K562 (cell line): ENCODE measurements at regions not wholly inside any gene's neighbourhood (a gene's known extent, or its start where the extent isn't known, plus 50 kb on each side); places are given as distances from the start of the nearest gene placed in this dataset.

Source experiments
- BCLAF1 ChIP-seq, 2 experiments: fragments of 450-650 bp in 1 of 2; IDR thresholded peaks; 2 replicates each; pipeline ENCODE4 v1.6.1; 2011 to 2017; ENCODE audit warnings: low read depth in 2 of 2, antibody characterized with exemption in 1 of 2, borderline replicate concordance in 1 of 2, low read length in 1 of 2, mild to moderate bottlenecking in 1 of 2, mixed read lengths in 1 of 2; ENCODE audit not compliant: control insufficient read depth in 1 of 2
- CREB3L1 ChIP-seq: fragments of 450-650 bp; IDR thresholded peaks from 2 replicates; pipeline ENCODE4 v1.6.1; 2014; ENCODE audit warnings: low read depth, mild to moderate bottlenecking, moderate library complexity, borderline replicate concordance
- HMGN3 ChIP-seq: IDR thresholded peaks from 2 replicates; pipeline ENCODE4 v1.6.1; 2011; ENCODE audit warnings: borderline replicate concordance, low read depth, mild to moderate bottlenecking, mixed read lengths, low read length; ENCODE audit not compliant: insufficient read length; ENCODE audit errors: extremely low read depth
- NCOA6 ChIP-seq: fragments of 450-650 bp; IDR thresholded peaks from 2 replicates; pipeline ENCODE4 v1.6.1; 2017; ENCODE audit warnings: mild to moderate bottlenecking
- NR2C1 ChIP-seq, 2 experiments: fragments of 450-650 bp; IDR thresholded peaks; 2 replicates each; pipeline ENCODE4 v1.6.1; 2017; ENCODE audit warnings: mild to moderate bottlenecking in 2 of 2, antibody characterized with exemption in 1 of 2, inconsistent platforms in 1 of 2, missing compliant biosample characterization in 1 of 2, missing genetic modification characterization in 1 of 2
- REST ChIP-seq, 2 experiments: fragments of 450-650 bp; formaldehyde crosslinking in 1 of 2; IDR thresholded peaks; 2 replicates each; pipeline versions ENCODE4 v1.4.0 to v1.6.1; 2014 to 2020; ENCODE audit warnings: mild to moderate bottlenecking in 2 of 2, borderline replicate concordance in 1 of 2, low read depth in 1 of 2
- TAL1 ChIP-seq: fragments of 450-650 bp; IDR thresholded peaks from 2 replicates; pipeline ENCODE4 v1.6.1; 2016; ENCODE audit warnings: mild to moderate bottlenecking
- TBP ChIP-seq: optimal IDR thresholded peaks from 2 replicates; pipeline ENCODE3; 2011; ENCODE audit warnings: low read depth, low read length, improper control_type of control experiment
- ZKSCAN8 ChIP-seq: fragments of 200-800 bp; sonication (Bioruptor generic); IDR thresholded peaks from 2 replicates; pipeline ENCODE4 v1.6.1; 2016; ENCODE audit warnings: missing genetic modification characterization, missing compliant biosample characterization
- TF ChIP-seq, protein P1 (sequence below): sonication (generic); formaldehyde crosslinking; IDR thresholded peaks from 2 replicates; pipeline ENCODE4 v1.8.0; 2022; ENCODE audit warnings: missing genetic modification reagents, mild to moderate bottlenecking, borderline replicate concordance

DNA sequence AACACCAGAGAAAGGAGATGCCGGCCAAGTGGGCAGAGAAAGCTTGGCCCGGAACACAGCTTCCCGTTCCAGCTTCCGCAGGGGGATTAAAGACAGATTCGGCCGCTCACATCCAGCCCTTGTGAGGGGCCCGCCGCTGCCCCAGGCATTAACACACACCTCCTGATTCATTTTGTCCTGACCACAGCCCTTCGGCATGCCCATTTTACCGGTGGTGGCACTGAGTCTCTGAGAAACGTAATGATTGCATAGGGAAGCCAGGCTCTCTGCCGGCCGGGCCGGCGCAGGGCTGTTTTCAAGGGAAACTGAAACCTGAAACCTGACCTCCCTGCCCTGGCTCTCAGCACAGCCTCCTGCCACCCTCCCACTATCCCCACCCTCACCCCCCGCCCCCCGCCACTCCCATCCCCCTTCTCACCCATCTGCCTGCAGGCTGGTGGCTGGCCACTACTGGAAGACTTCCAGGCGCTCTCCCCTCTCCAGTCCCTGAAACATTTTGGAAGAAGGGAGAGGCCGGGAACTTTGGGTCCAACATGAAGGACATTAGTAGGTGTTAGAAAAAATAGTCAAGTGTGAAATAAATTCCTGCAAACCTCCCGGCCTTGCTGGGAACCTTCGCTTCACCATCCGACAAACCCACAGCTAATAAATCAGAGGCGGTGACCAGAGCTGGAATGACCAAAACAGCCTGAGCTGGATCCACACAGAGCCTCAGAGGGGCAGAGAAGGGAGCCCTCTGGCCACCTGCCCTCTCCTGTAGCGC lies 83.5 kb upstream of the CUX1 start (continued):
- peak; percentile 70 for TF ChIP-seq REST (IDR thresholded peaks at IDR 0.05; ENCODE audit: borderline replicate concordance)
- no peak for TF ChIP-seq REST (CRISPR knock-in tag; IDR thresholded peaks at IDR 0.05; ENCODE audit: low read depth)
- TF ChIP-seq NR2C1 (IDR thresholded peaks at IDR 0.05): no peak
- TF ChIP-seq NR2C1 (tag; IDR thresholded peaks at IDR 0.05): no peak
- no peak for TF ChIP-seq CREB3L1
- TF ChIP-seq BCLAF1 (IDR thresholded peaks at IDR 0.05; ENCODE audit: borderline replicate concordance in 1 of 2, control insufficient read depth in 1 of 2, low read depth in 2 of 2, low read length in 1 of 2): no peak
- TF ChIP-seq TAL1: no peak
- peak; percentile 71 for TF ChIP-seq TBP
- TF ChIP-seq HMGN3: no peak
- TF ChIP-seq ZKSCAN8 (CRISPR knock-in tag): no peak
- TF ChIP-seq, protein P1, sequence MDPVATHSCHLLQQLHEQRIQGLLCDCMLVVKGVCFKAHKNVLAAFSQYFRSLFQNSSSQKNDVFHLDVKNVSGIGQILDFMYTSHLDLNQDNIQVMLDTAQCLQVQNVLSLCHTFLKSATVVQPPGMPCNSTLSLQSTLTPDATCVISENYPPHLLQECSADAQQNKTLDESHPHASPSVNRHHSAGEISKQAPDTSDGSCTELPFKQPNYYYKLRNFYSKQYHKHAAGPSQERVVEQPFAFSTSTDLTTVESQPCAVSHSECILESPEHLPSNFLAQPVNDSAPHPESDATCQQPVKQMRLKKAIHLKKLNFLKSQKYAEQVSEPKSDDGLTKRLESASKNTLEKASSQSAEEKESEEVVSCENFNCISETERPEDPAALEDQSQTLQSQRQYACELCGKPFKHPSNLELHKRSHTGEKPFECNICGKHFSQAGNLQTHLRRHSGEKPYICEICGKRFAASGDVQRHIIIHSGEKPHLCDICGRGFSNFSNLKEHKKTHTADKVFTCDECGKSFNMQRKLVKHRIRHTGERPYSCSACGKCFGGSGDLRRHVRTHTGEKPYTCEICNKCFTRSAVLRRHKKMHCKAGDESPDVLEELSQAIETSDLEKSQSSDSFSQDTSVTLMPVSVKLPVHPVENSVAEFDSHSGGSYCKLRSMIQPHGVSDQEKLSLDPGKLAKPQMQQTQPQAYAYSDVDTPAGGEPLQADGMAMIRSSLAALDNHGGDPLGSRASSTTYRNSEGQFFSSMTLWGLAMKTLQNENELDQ (CRISPR knock-in tag): no peak
- no peak for TF ChIP-seq NCOA6
